ENCODE measurements at regions not wholly inside any gene's neighbourhood (a gene's known extent, or its start where the extent isn't known, plus 50 kb on each side); places are given as distances from the start of the nearest gene placed in this dataset.

DNA sequence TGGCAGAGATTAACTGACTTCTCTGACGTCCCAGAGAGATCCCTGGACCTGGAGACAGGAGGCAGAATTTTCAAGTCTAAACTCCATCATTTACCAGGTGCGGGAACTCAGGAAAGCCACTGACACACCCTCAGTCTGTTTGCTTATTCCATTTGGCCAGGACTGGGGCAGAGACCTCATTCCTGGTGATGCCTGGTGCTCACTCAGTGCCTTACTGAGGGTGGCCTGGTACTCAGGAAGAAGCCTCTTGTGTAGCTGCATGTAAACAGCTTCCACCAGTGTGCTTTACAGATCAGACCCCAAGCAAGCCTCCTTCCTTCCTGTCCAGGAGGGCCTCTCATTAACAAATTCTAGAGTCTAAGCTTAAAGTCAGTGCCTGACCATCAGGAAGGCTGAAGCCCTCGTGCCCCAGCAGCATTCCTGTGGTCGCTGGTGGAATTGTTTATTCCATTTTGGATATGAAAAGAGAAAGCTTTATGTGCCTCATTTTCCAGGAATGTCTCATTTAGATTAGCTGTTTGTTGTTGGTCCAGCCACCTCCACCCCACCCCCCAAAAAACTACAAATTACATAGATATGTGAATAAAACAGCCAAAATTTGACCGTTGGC is 236.1 kb upstream of the CDH5 start:
- Histone ChIP-seq H3K18ac (ENCODE audit: low read depth, low read length) (peak overlapping the region; percentile 96), H3K27ac (ENCODE audit: insufficient read depth, low read length) (peak overlapping the region; percentile 99), H3K9ac (ENCODE audit: low read depth, low read length) (peak overlapping the region; percentile 68), H2BK20ac (ENCODE audit: low read depth, low read length) (peak overlapping the region; percentile 100), H2BK15ac (ENCODE audit: low read depth, low read length) (peak overlapping the region; percentile 96), H3K4ac (ENCODE audit: low read depth, low read length) (peak overlapping the region; percentile 100), H4K91ac (ENCODE audit: insufficient read depth, low read depth, low read length) (peak overlapping the region; percentile 99), H2AK5ac (ENCODE audit: low read depth, low read length) (peak overlapping the region; percentile 99), H4K5ac (ENCODE audit: low read depth, low read length) (peak overlapping the region; percentile 93), H3K4me1 (ENCODE audit: control insufficient read depth, insufficient read depth, low read length) (peaks cover 57% of the 10 kb centered on the region), H2BK120ac (ENCODE audit: low read depth, low read length) (peak overlapping the region; percentile 100), H3K27me3 (ENCODE audit: control insufficient read depth, insufficient read depth, low read length) (no peaks in the 10 kb centered on the region), H3K79me1 (ENCODE audit: low read depth in 1 of 2, low read length in 2 of 2) (no peaks in the 10 kb centered on the region), H3K9me1 (ENCODE audit: insufficient read depth, low read length) (peaks cover 34% of the 10 kb centered on the region), H3K36me3 (ENCODE audit: control insufficient read depth, insufficient read depth, low read length) (no peaks in the 10 kb centered on the region), H3K4me2 (ENCODE audit: low read depth, low read length) (peak overlapping the region; percentile 18), H2AK9ac (replicated peaks; ENCODE audit: low read depth, low read length, poor library complexity) (peak overlapping the region; percentile 90), H3K23ac (ENCODE audit: low read depth, low read length) (peak overlapping the region; percentile 100), H3K56ac (ENCODE audit: extremely low read depth, insufficient read depth, low read length) (peak overlapping the region; percentile 97), H2BK5ac (ENCODE audit: low read depth, low read length, poor library complexity, severe bottlenecking) (peak overlapping the region; percentile 98), H2AFZ (replicated peaks; ENCODE audit: low read length, poor library complexity) (peak overlapping the region; percentile 89), H4K8ac (ENCODE audit: low read depth in 2 of 2, low read length in 2 of 2) (peak overlapping the region; percentile 77 to 97), H3K9me3 (ENCODE audit: control insufficient read depth, insufficient read depth, low read length) (no peaks in the 10 kb centered on the region), H3K14ac (replicated peaks; ENCODE audit: low read depth, low read length) (peak overlapping the region; percentile 98), H3K4me3 (ENCODE audit: insufficient read depth, low read depth, low read length) (no peak overlapping the region), H4K20me1 (ENCODE audit: insufficient read depth, low read length) (0 out of 2 replicates have a peak, but pooled peaks cover 3% of the 10 kb centered on the region)
- in situ Hi-C loops (cut with MboI; ENCODE audit: low sequenced_read_pairs): no loop called here
- WGBS, 2 experiments (ENCODE audit: extremely low coverage in 2 of 2, insufficient read length in 1 of 2): no CpG with 5 or more reads among the region's 5 CpGs
- DNase-seq (peak; percentile 92), ATAC-seq (ENCODE audit: low read depth) (peak; percentile 87)
- TF ChIP-seq MXI1 (IDR thresholded peaks at IDR 0.05; ENCODE audit: borderline replicate concordance, low read depth, low read length): no peak
- TF ChIP-seq BHLHE40 (IDR thresholded peaks at IDR 0.05; ENCODE audit: low read depth, low read length): peak; percentile 85
- TF ChIP-seq, protein P1, sequence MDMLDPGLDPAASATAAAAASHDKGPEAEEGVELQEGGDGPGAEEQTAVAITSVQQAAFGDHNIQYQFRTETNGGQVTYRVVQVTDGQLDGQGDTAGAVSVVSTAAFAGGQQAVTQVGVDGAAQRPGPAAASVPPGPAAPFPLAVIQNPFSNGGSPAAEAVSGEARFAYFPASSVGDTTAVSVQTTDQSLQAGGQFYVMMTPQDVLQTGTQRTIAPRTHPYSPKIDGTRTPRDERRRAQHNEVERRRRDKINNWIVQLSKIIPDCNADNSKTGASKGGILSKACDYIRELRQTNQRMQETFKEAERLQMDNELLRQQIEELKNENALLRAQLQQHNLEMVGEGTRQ (IDR thresholded peaks at IDR 0.05; ENCODE audit: low read depth, low read length): peak; percentile 47; the same call in 1 of the 2 replicates
- 0 out of 2 replicates have a peak, but pooled peaks have one; percentile 18 for TF ChIP-seq FOS (IDR thresholded peaks at IDR 0.05; ENCODE audit: low read depth, low read length)
- no peak for TF ChIP-seq CHD1 (IDR thresholded peaks at IDR 0.05; ENCODE audit: low read depth, low read length)
- no peak for TF ChIP-seq SMC3 (IDR thresholded peaks at IDR 0.05; ENCODE audit: low read depth, low read length)
- no peak for TF ChIP-seq RFX5 (IDR thresholded peaks at IDR 0.05; ENCODE audit: low read depth, low read length)
- no peak; the same call in 1 of the 2 replicates for TF ChIP-seq NFE2L2 (IDR thresholded peaks at IDR 0.05; ENCODE audit: low read depth, low read length)
- TF ChIP-seq RAD21 (IDR thresholded peaks at IDR 0.05; ENCODE audit: low read length): no peak; the same call in 1 of the 2 replicates
- ChIA-PET CTCF (interaction anchor here (0.6 to 1.1 kb wide), 3 partner anchors 15 to 298 kb away, joined by 3 to 4 read pairs (median 3); no protein-coding TSS in a partner anchor), POLR2A (ENCODE audit: unreplicated experiment) (interaction anchor here (0.7 to 1.9 kb wide), 4 partner anchors 9 to 59 kb away, joined by 3 to 5 read pairs (median 3); no protein-coding TSS in a partner anchor)
- dilution Hi-C loops (cut with HindIII; ENCODE audit: low sequenced_read_pairs, unreplicated experiment): no loop called here
- intact Hi-C loops (cut with micrococcal nuclease): loop anchor here (2.0 to 10.0 kb wide), 5 partner anchors 22 to 1008 kb away; partner anchors contain the start of gene CDH11
- no TSS peak for BruUV-seq (replicated peaks)
